Esophagus squamous epithelium (tissue), 5 donors: ENCODE measurements at regions not wholly inside any gene's neighbourhood (a gene's known extent, or its start where the extent isn't known, plus 50 kb on each side); places are given as distances from the start of the nearest gene placed in this dataset.

Experiments
- DNase-seq: peaks from one replicate; lab custom pipeline; 2025; lab: John Stamatoyannopoulos, UW
- H3K27ac ChIP-seq, 4 donors: fragments of 200-600 bp; sonication (generic); one replicate each; pipeline ENCODE4 v1.5.1; 2016 to 2019; ENCODE audit warnings: mild to moderate bottlenecking in 1 of 4
- H3K27me3 ChIP-seq, 4 donors: fragments of 200-600 bp; sonication (generic); 1 replicate in 3 of 4; 2 replicates in 1 of 4; pipeline versions ENCODE4 v1.5.1 to v1.6.0; 2017 to 2021; ENCODE audit warnings: antibody characterized with exemption in 1 of 4
- H3K36me3 ChIP-seq, 3 donors: fragments of 200-600 bp; sonication (generic); one replicate each; pipeline ENCODE4 v1.5.1; 2016 to 2019
- H3K4me1 ChIP-seq, 3 donors: fragments of 200-600 bp; sonication (generic); one replicate each; pipeline ENCODE4 v1.5.1; 2017 to 2019
- H3K4me3 ChIP-seq, 4 donors: fragments of 200-600 bp; sonication (generic); 1 replicate in 3 of 4; 2 replicates in 1 of 4; pipeline ENCODE4 v1.5.1; 2016 to 2019; ENCODE audit warnings: mild to moderate bottlenecking in 2 of 4, moderate library complexity in 1 of 4
- H3K9me3 ChIP-seq, 3 donors: fragments of 200-600 bp; sonication (generic); one replicate each; pipeline ENCODE4 v1.5.1; 2016 to 2019
- POLR2A ChIP-seq, 4 donors: fragments of 450-650 bp; IDR thresholded peaks; one replicate each; pipeline ENCODE4 v1.6.1; 2017; ENCODE audit warnings: antibody characterized with exemption in 4 of 4, mild to moderate bottlenecking in 4 of 4, moderate library complexity in 3 of 4
- WGBS, 2 donors: methylation state at CpG; one replicate each; pipeline ENCODE4 v1.1.5; 2018; 5-methylcytosine and 5-hydroxymethylcytosine counted together
- intact Hi-C: fragments of 100-400 bp; cut with DNase I; formaldehyde crosslinking; loops from one replicate; pipeline ENCODE4 v1.15.0; 2022
- TF ChIP-seq, protein P1 (sequence below), 6 experiments: fragments of 450-650 bp in 4 of 6; fragments of 200-600 bp in 2 of 6; sonication (generic) in 2 of 6; IDR thresholded peaks; one replicate each; pipeline ENCODE4 v1.5.1; 2016 to 2019; ENCODE audit warnings: antibody characterized with exemption in 6 of 6, mild to moderate bottlenecking in 4 of 6, moderate library complexity in 4 of 6
- donor health status: DM: yes; HTN: yes; CAD: no.

GRCh38 chr11:29564486-29564885, 452.3 kb downstream of the KCNA4 start:
- no peak for DNase-seq
- Histone ChIP-seq H3K27ac (no peak overlapping the region), H3K4me3 (no peak overlapping the region), H3K36me3 (no peaks in the 10 kb centered on the region), H3K9me3 (no peaks in the 10 kb centered on the region), H3K27me3 (no peaks in the 10 kb centered on the region), H3K4me1 (no peaks in the 10 kb centered on the region)
- intact Hi-C loops = no loop called here
- TF ChIP-seq POLR2A (IDR thresholded peaks at IDR 0.05) = no peak
- TF ChIP-seq, protein P1, sequence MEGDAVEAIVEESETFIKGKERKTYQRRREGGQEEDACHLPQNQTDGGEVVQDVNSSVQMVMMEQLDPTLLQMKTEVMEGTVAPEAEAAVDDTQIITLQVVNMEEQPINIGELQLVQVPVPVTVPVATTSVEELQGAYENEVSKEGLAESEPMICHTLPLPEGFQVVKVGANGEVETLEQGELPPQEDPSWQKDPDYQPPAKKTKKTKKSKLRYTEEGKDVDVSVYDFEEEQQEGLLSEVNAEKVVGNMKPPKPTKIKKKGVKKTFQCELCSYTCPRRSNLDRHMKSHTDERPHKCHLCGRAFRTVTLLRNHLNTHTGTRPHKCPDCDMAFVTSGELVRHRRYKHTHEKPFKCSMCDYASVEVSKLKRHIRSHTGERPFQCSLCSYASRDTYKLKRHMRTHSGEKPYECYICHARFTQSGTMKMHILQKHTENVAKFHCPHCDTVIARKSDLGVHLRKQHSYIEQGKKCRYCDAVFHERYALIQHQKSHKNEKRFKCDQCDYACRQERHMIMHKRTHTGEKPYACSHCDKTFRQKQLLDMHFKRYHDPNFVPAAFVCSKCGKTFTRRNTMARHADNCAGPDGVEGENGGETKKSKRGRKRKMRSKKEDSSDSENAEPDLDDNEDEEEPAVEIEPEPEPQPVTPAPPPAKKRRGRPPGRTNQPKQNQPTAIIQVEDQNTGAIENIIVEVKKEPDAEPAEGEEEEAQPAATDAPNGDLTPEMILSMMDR (IDR thresholded peaks at IDR 0.05) = no peak

DNA sequence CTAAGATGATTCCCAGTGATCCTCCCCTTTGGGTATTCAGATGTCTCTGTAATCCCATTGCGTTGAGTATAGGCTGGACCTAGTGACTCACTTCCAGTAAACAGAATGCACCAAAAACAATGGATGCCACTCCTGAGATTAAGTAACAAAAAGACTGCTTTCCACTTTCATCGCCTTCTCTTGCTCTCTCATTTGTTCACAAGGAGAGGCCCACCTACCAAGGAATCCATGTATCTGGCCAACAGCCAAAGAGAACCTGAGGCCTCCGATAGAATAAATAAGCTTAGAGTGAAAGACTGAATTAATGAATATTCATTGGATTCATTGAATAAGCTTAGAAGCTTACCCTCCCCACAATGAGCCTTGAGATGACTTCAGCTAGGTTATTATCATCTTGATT, 454.6 kb downstream of the KCNA4 start:
- WGBS, 2 donors = 29 to 69% methylated on average over 3 of the region's 3 CpGs
- Histone ChIP-seq H3K9me3 (no peaks in the 10 kb centered on the region), H3K4me3 (no peak overlapping the region), H3K27ac (no peak overlapping the region), H3K4me1 (no peaks in the 10 kb centered on the region), H3K36me3 (no peaks in the 10 kb centered on the region), H3K27me3 (no peaks in the 10 kb centered on the region)
- intact Hi-C loops = no loop called here
- DNase-seq = no peak
- no peak for TF ChIP-seq POLR2A (IDR thresholded peaks at IDR 0.05)
- TF ChIP-seq, protein P1 (IDR thresholded peaks at IDR 0.05) = no peak

DNA sequence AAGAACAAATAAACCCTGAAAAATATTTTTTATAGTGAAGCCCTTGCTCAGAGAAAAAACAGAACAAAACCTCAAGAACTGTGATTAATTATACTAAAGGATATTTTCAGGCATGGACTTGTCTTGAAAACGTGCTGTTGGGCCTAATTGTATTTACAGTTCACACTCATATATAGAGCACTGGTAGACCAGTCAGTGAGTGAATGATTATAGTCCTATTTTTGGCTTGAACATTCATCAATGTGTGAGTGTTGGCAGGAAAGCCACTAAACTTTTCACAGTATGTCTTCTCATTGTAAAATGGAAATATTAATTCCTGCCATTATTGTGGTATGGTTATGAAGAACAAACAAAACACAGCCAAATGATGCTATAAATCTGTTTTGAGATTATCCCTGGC, 462.8 kb downstream of the KCNA4 start:
- H3K9me3 ChIP-seq = no peaks in the 10 kb centered on the region
- no peak overlapping the region for H3K4me3 ChIP-seq
- WGBS, 2 donors = 0% methylated on average over 1 of the region's 1 CpG
- H3K27ac ChIP-seq = no peak overlapping the region
- intact Hi-C loops = no loop called here
- no peaks in the 10 kb centered on the region for H3K27me3 ChIP-seq
- no peaks in the 10 kb centered on the region for H3K4me1 ChIP-seq
- DNase-seq = no peak
- TF ChIP-seq, protein P1 (IDR thresholded peaks at IDR 0.05) = no peak
- no peak for TF ChIP-seq POLR2A (IDR thresholded peaks at IDR 0.05)
- no peaks in the 10 kb centered on the region for H3K36me3 ChIP-seq

GRCh38 chr11:29538339-29539036, 478.3 kb downstream of the KCNA4 start:
- DNase-seq = no peak
- TF ChIP-seq, protein P1 (IDR thresholded peaks at IDR 0.05) = no peak
- TF ChIP-seq POLR2A (IDR thresholded peaks at IDR 0.05) = no peak
- H3K9me3 ChIP-seq = no peaks in the 10 kb centered on the region
- intact Hi-C loops = no loop called here
- no peaks in the 10 kb centered on the region for H3K36me3 ChIP-seq
- no peaks in the 10 kb centered on the region for H3K4me1 ChIP-seq
- H3K27me3 ChIP-seq = no peaks in the 10 kb centered on the region
- no peak overlapping the region for H3K27ac ChIP-seq
- no peak overlapping the region for H3K4me3 ChIP-seq

DNA sequence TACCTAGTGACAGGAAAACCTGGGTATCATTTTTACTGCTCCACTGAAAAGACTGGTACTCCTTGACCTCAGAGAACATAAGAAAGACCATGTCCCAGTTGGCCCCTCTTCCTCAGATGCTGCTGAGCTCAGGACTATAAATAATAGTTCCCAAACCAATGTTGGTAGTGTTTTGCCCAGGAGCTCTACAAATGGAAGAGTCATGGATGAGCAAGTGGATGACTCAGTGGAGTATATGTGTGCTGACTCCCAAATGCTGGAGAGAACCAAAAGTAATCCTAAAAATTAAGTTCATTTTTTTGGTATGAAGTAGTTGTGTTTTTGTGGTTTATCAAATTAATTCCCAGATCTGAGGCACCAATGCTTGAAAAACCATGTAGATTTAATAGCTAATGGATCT, 482.0 kb downstream of the KCNA4 start:
- Histone ChIP-seq H3K9me3 (no peaks in the 10 kb centered on the region), H3K27me3 (no peaks in the 10 kb centered on the region), H3K36me3 (no peaks in the 10 kb centered on the region), H3K4me1 (no peaks in the 10 kb centered on the region), H3K4me3 (no peak overlapping the region), H3K27ac (no peak overlapping the region)
- TF ChIP-seq, protein P1 (IDR thresholded peaks at IDR 0.05) = no peak
- TF ChIP-seq POLR2A (IDR thresholded peaks at IDR 0.05) = no peak
- no peak for DNase-seq
- intact Hi-C loops = no loop called here
